HCT116 (cell line): ENCODE measurements at regions not wholly inside any gene's neighbourhood (a gene's known extent, or its start where the extent isn't known, plus 50 kb on each side); places are given as distances from the start of the nearest gene placed in this dataset.

Source experiments
- CTCF ChIP-seq, 3 experiments: fragments of 200-600 bp in 1 of 3; sonication (generic) in 1 of 3; IDR thresholded peaks in 2 of 3; conservative IDR thresholded peaks in 1 of 3; 2 replicates each; pipeline ENCODE4 v1.5.1; 2012 to 2017; ENCODE audit warnings: low read depth in 2 of 3, low read length in 2 of 3, antibody characterized with exemption in 1 of 3, borderline replicate concordance in 1 of 3, control low read depth in 1 of 3, mild to moderate bottlenecking in 1 of 3, mixed read lengths in 1 of 3, mixed run types in 1 of 3, moderate library complexity in 1 of 3; ENCODE audit not compliant: insufficient read depth in 1 of 3
- EGR1 ChIP-seq: IDR thresholded peaks from 2 replicates; pipeline ENCODE4 v1.6.1; 2012; ENCODE audit warnings: low read depth
- POLR2A ChIP-seq: IDR thresholded peaks from 2 replicates; pipeline ENCODE4 v1.7.0; 2011; ENCODE audit warnings: borderline replicate concordance; ENCODE audit not compliant: insufficient read depth, insufficient read length; ENCODE audit errors: extremely low read depth
- POLR2AphosphoS5 ChIP-seq: IDR thresholded peaks from 2 replicates; pipeline ENCODE4 v1.6.1; 2011; ENCODE audit warnings: mild to moderate bottlenecking, low read depth, low read length, moderate library complexity
- RAD21 ChIP-seq: IDR thresholded peaks from 2 replicates; pipeline ENCODE4 v1.6.1; 2012; ENCODE audit warnings: low read depth, mild to moderate bottlenecking
- SIN3A ChIP-seq: IDR thresholded peaks from 2 replicates; pipeline ENCODE4 v1.6.1; 2012; ENCODE audit warnings: low read depth

DNA sequence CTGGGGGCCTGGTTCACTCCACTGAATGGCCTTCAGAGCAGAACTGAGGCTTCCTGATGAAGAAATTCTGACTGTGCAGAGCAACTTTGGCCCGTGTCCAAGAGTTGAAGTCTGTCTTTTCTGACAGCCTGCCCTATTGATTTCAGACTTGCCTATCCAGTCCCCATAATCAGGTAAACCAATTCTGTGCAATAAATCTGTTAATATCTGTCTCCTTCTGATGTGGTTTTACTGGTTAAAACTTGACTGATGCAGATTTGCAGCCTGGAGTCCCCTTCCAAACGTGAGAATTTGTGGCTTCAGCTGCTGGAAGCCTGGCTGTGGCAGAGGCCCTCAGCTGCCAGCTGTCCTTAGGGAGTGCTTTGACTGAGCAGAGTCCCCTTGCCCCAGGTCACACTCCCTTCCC lies 283.9 kb upstream of the ANKRD55 start:
- no peak for TF ChIP-seq POLR2AphosphoS5
- no peak for TF ChIP-seq RAD21
- TF ChIP-seq SIN3A = no peak
- TF ChIP-seq POLR2A = no peak
- TF ChIP-seq CTCF (IDR thresholded peaks at IDR 0.05 in 2 of 3, conservative IDR thresholded peaks at IDR 0.05 in 1 of 3; ENCODE audit: borderline replicate concordance in 1 of 3, insufficient read depth in 1 of 3, low read depth in 2 of 3, low read length in 2 of 3) = no peak
- no peak for TF ChIP-seq EGR1
